ENCODE measurements at regions not wholly inside any gene's neighbourhood (a gene's known extent, or its start where the extent isn't known, plus 50 kb on each side); places are given as distances from the start of the nearest gene placed in this dataset.

- TF ChIP-seq CTCF (IDR thresholded peaks at IDR 0.05) (no peak), EP300 (IDR thresholded peaks at IDR 0.05) (no peak), POLR2A (IDR thresholded peaks at IDR 0.05) (no peak)
These were observed 335.9 kb downstream of the MSX2 start for GRCh38 chr5:175060257-175060656.

Data from sigmoid colon (tissue), 4 donors.